ENCODE measurements at regions not wholly inside any gene's neighbourhood (a gene's known extent, or its start where the extent isn't known, plus 50 kb on each side); places are given as distances from the start of the nearest gene placed in this dataset.

- TF ChIP-seq, protein P1, sequence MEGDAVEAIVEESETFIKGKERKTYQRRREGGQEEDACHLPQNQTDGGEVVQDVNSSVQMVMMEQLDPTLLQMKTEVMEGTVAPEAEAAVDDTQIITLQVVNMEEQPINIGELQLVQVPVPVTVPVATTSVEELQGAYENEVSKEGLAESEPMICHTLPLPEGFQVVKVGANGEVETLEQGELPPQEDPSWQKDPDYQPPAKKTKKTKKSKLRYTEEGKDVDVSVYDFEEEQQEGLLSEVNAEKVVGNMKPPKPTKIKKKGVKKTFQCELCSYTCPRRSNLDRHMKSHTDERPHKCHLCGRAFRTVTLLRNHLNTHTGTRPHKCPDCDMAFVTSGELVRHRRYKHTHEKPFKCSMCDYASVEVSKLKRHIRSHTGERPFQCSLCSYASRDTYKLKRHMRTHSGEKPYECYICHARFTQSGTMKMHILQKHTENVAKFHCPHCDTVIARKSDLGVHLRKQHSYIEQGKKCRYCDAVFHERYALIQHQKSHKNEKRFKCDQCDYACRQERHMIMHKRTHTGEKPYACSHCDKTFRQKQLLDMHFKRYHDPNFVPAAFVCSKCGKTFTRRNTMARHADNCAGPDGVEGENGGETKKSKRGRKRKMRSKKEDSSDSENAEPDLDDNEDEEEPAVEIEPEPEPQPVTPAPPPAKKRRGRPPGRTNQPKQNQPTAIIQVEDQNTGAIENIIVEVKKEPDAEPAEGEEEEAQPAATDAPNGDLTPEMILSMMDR (IDR thresholded peaks at IDR 0.05; ENCODE audit: poor library complexity): no peak
- TF ChIP-seq EZH2 (IDR thresholded peaks at IDR 0.05; ENCODE audit: borderline replicate concordance) (no peak), EZH2phosphoT487 (IDR thresholded peaks at IDR 0.05; ENCODE audit: low read depth, severe bottlenecking, unreplicated experiment) (no peak)
Measured at GRCh38 chr5:89351975-89352374, 469.0 kb upstream of the MEF2C start.
